Effector memory CD8-positive, alpha-beta T cell (primary cell): ENCODE measurements at regions not wholly inside any gene's neighbourhood (a gene's known extent, or its start where the extent isn't known, plus 50 kb on each side); places are given as distances from the start of the nearest gene placed in this dataset.
"Not testable (repeated sequence)": the region's sequence is repeated elsewhere in the genome, so short reads cannot be mapped to it uniquely, and the experiment has no call there.

ENCODE experiments used
- ATAC-seq: fragments of 150-1000 bp; cut with Tn5 transposase; replicated peaks from 2 replicates; pipeline ENCODE4 v1.10.0; 2021; ENCODE audit warnings: mild to moderate bottlenecking, moderate library complexity
- DNase-seq, 3 experiments: peaks; one replicate each; pipeline ENCODE4 v3.0.0; 2021
- H3K27ac Mint-ChIP-seq, 2 donors: one replicate each; pipeline ENCODE4 v1.8.0; 2022; ENCODE audit warnings: mild to moderate bottlenecking in 2 of 2, mixed read lengths in 2 of 2, moderate library complexity in 2 of 2
- H3K27me3 Mint-ChIP-seq, 2 donors: one replicate each; pipeline ENCODE4 v1.8.0; 2022; ENCODE audit warnings: mixed read lengths in 2 of 2
- H3K36me3 Mint-ChIP-seq: one replicate; pipeline ENCODE4 v1.8.0; 2022; ENCODE audit warnings: mild to moderate bottlenecking, moderate library complexity, mixed read lengths; ENCODE audit not compliant: insufficient read depth
- H3K4me1 Mint-ChIP-seq, 2 donors: one replicate each; pipeline ENCODE4 v1.8.0; 2022; ENCODE audit warnings: low read depth in 2 of 2, mixed read lengths in 2 of 2
- H3K4me3 Mint-ChIP-seq, 2 donors: one replicate each; pipeline ENCODE4 v1.8.0; 2022; ENCODE audit warnings: mild to moderate bottlenecking in 2 of 2, mixed read lengths in 2 of 2, moderate library complexity in 2 of 2
- H3K9me3 Mint-ChIP-seq, 2 donors: one replicate each; pipeline ENCODE4 v1.8.0; 2022; ENCODE audit warnings: mixed read lengths in 2 of 2

GRCh38 chr6:11416936-11417576 is 120.5 kb upstream of the TMEM170B start:
- no peak for DNase-seq
- Mint-ChIP-seq H3K27me3 (no peaks in the 10 kb centered on the region), H3K4me1 (peaks cover 5 to 6% of the 10 kb centered on the region in 2 donors), H3K4me3 (no peak overlapping the region), H3K9me3 (no peaks in the 10 kb centered on the region), H3K36me3 (no peaks in the 10 kb centered on the region), H3K27ac (no peak overlapping the region)
- no peak for ATAC-seq

GRCh38 chr6:11416099-11416935 is 121.2 kb upstream of the TMEM170B start:
- H3K36me3 Mint-ChIP-seq, H3K27me3 Mint-ChIP-seq, H3K9me3 Mint-ChIP-seq, DNase-seq, ATAC-seq, H3K4me3 Mint-ChIP-seq, H3K4me1 Mint-ChIP-seq, H3K27ac Mint-ChIP-seq: not testable (repeated sequence)

- Mint-ChIP-seq H3K4me3 (peak overlapping the region in 1 of 2 donors; percentile 54), H3K36me3 (no peaks in the 10 kb centered on the region), H3K27ac (peak overlapping the region in 1 of 2 donors; percentile 84), H3K4me1 (peaks cover 6 to 7% of the 10 kb centered on the region in 2 donors), H3K27me3 (no peaks in the 10 kb centered on the region), H3K9me3 (no peaks in the 10 kb centered on the region)
- ATAC-seq (no peak), DNase-seq (no peak)
Measured at GRCh38 chr6:11415557-11415956, 122.0 kb upstream of the TMEM170B start.

- peak; percentile 96 for ATAC-seq
- peaks cover 6 to 7% of the 10 kb centered on the region in 2 donors for H3K4me1 Mint-ChIP-seq
- no peaks in the 10 kb centered on the region for H3K27me3 Mint-ChIP-seq
- DNase-seq, result peak; percentile 29 to 45 (median 41)
- peak overlapping the region; percentile 84 to 89 for H3K27ac Mint-ChIP-seq
- peak overlapping the region; percentile 15 to 54 for H3K4me3 Mint-ChIP-seq
- H3K36me3 Mint-ChIP-seq, result no peaks in the 10 kb centered on the region
- no peaks in the 10 kb centered on the region for H3K9me3 Mint-ChIP-seq
Measured at GRCh38 chr6:11414176-11414963, 123.2 kb upstream of the TMEM170B start.

GRCh38 chr6:11413728-11414127 is 123.8 kb upstream of the TMEM170B start:
- no peak overlapping the region for H3K4me3 Mint-ChIP-seq
- DNase-seq, result no peak
- H3K36me3 Mint-ChIP-seq, result no peaks in the 10 kb centered on the region
- ATAC-seq, result no peak
- peaks cover 5 to 6% of the 10 kb centered on the region in 2 donors for H3K4me1 Mint-ChIP-seq
- no peaks in the 10 kb centered on the region for H3K9me3 Mint-ChIP-seq
- H3K27ac Mint-ChIP-seq, result peak overlapping the region in 1 of 2 donors; percentile 23
- no peaks in the 10 kb centered on the region for H3K27me3 Mint-ChIP-seq

GRCh38 chr6:11413117-11413687 is 124.3 kb upstream of the TMEM170B start:
- peak overlapping the region; percentile 23 to 30 for H3K27ac Mint-ChIP-seq
- no peak for ATAC-seq
- no peaks in the 10 kb centered on the region for H3K9me3 Mint-ChIP-seq
- no peaks in the 10 kb centered on the region for H3K36me3 Mint-ChIP-seq
- H3K4me1 Mint-ChIP-seq, result peaks cover 5 to 6% of the 10 kb centered on the region in 2 donors
- no peaks in the 10 kb centered on the region for H3K27me3 Mint-ChIP-seq
- no peak overlapping the region for H3K4me3 Mint-ChIP-seq
- DNase-seq, result no peak

GRCh38 chr6:11412616-11413015 is 124.9 kb upstream of the TMEM170B start:
- DNase-seq, result no peak
- no peaks in the 10 kb centered on the region for H3K36me3 Mint-ChIP-seq
- no peak overlapping the region for H3K4me3 Mint-ChIP-seq
- no peaks in the 10 kb centered on the region for H3K27me3 Mint-ChIP-seq
- H3K9me3 Mint-ChIP-seq, result no peaks in the 10 kb centered on the region
- ATAC-seq, result no peak
- H3K4me1 Mint-ChIP-seq, result peaks cover 5 to 6% of the 10 kb centered on the region in 2 donors
- peak overlapping the region in 1 of 2 donors; percentile 30 for H3K27ac Mint-ChIP-seq

- no peaks in the 10 kb centered on the region for H3K36me3 Mint-ChIP-seq
- H3K27ac Mint-ChIP-seq, result no peak overlapping the region
- H3K9me3 Mint-ChIP-seq, result no peaks in the 10 kb centered on the region
- no peak for ATAC-seq
- DNase-seq, result no peak
- H3K4me1 Mint-ChIP-seq, result peaks cover 5 to 6% of the 10 kb centered on the region in 2 donors
- H3K4me3 Mint-ChIP-seq, result no peak overlapping the region
- H3K27me3 Mint-ChIP-seq, result no peaks in the 10 kb centered on the region
Measured at GRCh38 chr6:11412011-11412424, 125.5 kb upstream of the TMEM170B start.

GRCh38 chr6:11411593-11411992 is 126.0 kb upstream of the TMEM170B start:
- H3K4me1 Mint-ChIP-seq, result peaks cover 5 to 6% of the 10 kb centered on the region in 2 donors
- no peaks in the 10 kb centered on the region for H3K9me3 Mint-ChIP-seq
- H3K27me3 Mint-ChIP-seq, result no peaks in the 10 kb centered on the region
- DNase-seq (no peak), ATAC-seq (no peak)
- H3K4me3 Mint-ChIP-seq, result no peak overlapping the region
- no peak overlapping the region for H3K27ac Mint-ChIP-seq
- H3K36me3 Mint-ChIP-seq, result no peaks in the 10 kb centered on the region

GRCh38 chr6:11410539-11411307 is 126.8 kb upstream of the TMEM170B start:
- Mint-ChIP-seq H3K4me3 (no peak overlapping the region), H3K9me3 (no peaks in the 10 kb centered on the region), H3K4me1 (peaks cover 5 to 6% of the 10 kb centered on the region in 2 donors), H3K27me3 (no peaks in the 10 kb centered on the region), H3K27ac (no peak overlapping the region), H3K36me3 (no peaks in the 10 kb centered on the region)
- ATAC-seq (no peak), DNase-seq (no peak)

- Mint-ChIP-seq H3K9me3 (no peaks in the 10 kb centered on the region), H3K27ac (no peak overlapping the region), H3K4me3 (no peak overlapping the region), H3K36me3 (no peaks in the 10 kb centered on the region), H3K4me1 (peaks cover 0 to 5% of the 10 kb centered on the region in 2 donors), H3K27me3 (no peaks in the 10 kb centered on the region)
- ATAC-seq (no peak), DNase-seq (no peak)
Measured at GRCh38 chr6:11409371-11409770, 128.2 kb upstream of the TMEM170B start.

- H3K4me1 Mint-ChIP-seq, result peaks cover 0 to 2% of the 10 kb centered on the region in 2 donors
- H3K27ac Mint-ChIP-seq, result no peak overlapping the region
Measured at GRCh38 chr6:11407414-11407813, 130.1 kb upstream of the TMEM170B start.

More at GRCh38 chr6:11407414-11407813, 130.1 kb upstream of the TMEM170B start:
- H3K4me3 Mint-ChIP-seq, result no peak overlapping the region
- no peak for ATAC-seq
- H3K36me3 Mint-ChIP-seq, result no peaks in the 10 kb centered on the region
- no peaks in the 10 kb centered on the region for H3K9me3 Mint-ChIP-seq
- no peak for DNase-seq
- H3K27me3 Mint-ChIP-seq, result no peaks in the 10 kb centered on the region
